HCT116 (cell line): ENCODE measurements at regions not wholly inside any gene's neighbourhood (a gene's known extent, or its start where the extent isn't known, plus 50 kb on each side); places are given as distances from the start of the nearest gene placed in this dataset.

Experiments
- ATAC-seq: fragments of 200-7000 bp; cut with Tn5 transposase; 2 replicates; pipeline ENCODE4 v1.9.1; 2020; ENCODE audit warnings: mild to moderate bottlenecking, moderate library complexity
- BruUV-seq: library from RNA; stranded (reverse); fragments of 400-500 nt; replicated peaks from 2 replicates; lab custom pipeline; 2021; lab: Mats Ljungman, UMichigan
- CTCF ChIA-PET: fragments of 300-600 bp; sonication (Branson Sonifier 250); formaldehyde crosslinking; loops from one replicate; lab custom pipeline; 2021; ENCODE audit warnings: antibody characterized with exemption; lab: Charles Lee
- POLR2A ChIA-PET: fragments of 300-600, 350-600 bp; sonication (Branson Sonifier 250); formaldehyde crosslinking; loops from one replicate; lab custom pipeline; 2021; ENCODE audit warnings: antibody characterized with exemption; lab: Charles Lee
- RAD21 ChIA-PET, 2 experiments: fragments of 300-600 bp; sonication (Branson Sonifier 250); formaldehyde crosslinking; loops; one replicate each; lab custom pipeline; 2023; ENCODE audit warnings: low total read pairs in 2 of 2; ENCODE audit not compliant: uncharacterized antibody in 2 of 2, unreplicated experiment in 2 of 2, low non-redundant PET in 1 of 2; lab: Charles Lee
- DNase-seq: peaks from one replicate; pipeline ENCODE4 v3.0.0-alpha.2; 2010; ENCODE audit warnings: low read depth, low spot score
- H2AFZ ChIP-seq: fragments of 200-600 bp; shearing (Covaris generic), sonication (generic); 2 replicates; pipeline ENCODE4 v1.6.1; 2017; ENCODE audit warnings: low read depth, mixed run types, mixed read lengths, antibody characterized with exemption, low read length; ENCODE audit not compliant: poor library complexity, severe bottlenecking
- H3K27ac ChIP-seq: 2 replicates; pipeline ENCODE4 v1.5.1; 2012; ENCODE audit warnings: low read depth, low read length
- H3K27me3 ChIP-seq: fragments of 200-600 bp; sonication (generic); 2 replicates; pipeline ENCODE4 v1.6.1; 2016; ENCODE audit warnings: mixed run types, low read length, mixed read lengths; ENCODE audit not compliant: insufficient read depth
- H3K36me3 ChIP-seq, 2 experiments: fragments of 200-500 bp in 1 of 2; fragments of 200-600 bp in 1 of 2; sonication (Bioruptor generic) in 1 of 2; sonication (generic) in 1 of 2; 2 replicates each; pipeline versions ENCODE4 v1.5.1 to v1.6.1; 2014 to 2016; ENCODE audit warnings: low read length in 2 of 2, inconsistent platforms in 1 of 2, mixed read lengths in 1 of 2, mixed run types in 1 of 2; ENCODE audit not compliant: insufficient read depth in 2 of 2, control insufficient read depth in 1 of 2
- H3K4me1 ChIP-seq, 2 experiments: fragments of 200-600 bp in 1 of 2; sonication (generic) in 1 of 2; 2 replicates each; pipeline versions ENCODE4 v1.5.1 to v1.6.1; 2012 to 2017; ENCODE audit warnings: low read length in 2 of 2, inconsistent platforms in 1 of 2, mild to moderate bottlenecking in 1 of 2, mixed read lengths in 1 of 2, mixed run types in 1 of 2, moderate library complexity in 1 of 2; ENCODE audit not compliant: insufficient read depth in 2 of 2, control insufficient read depth in 1 of 2
- H3K4me2 ChIP-seq: fragments of 200-600 bp; sonication (generic); 2 replicates; pipeline ENCODE4 v1.6.1; 2017; ENCODE audit warnings: mixed run types, low read length, mixed read lengths
- H3K4me3 ChIP-seq, 2 experiments: fragments of 200-600 bp in 1 of 2; sonication (generic) in 1 of 2; replicated peaks in 1 of 2; 2 replicates each; pipeline ENCODE4 v1.5.1; 2011 to 2016; ENCODE audit warnings: low read length in 2 of 2, control low read depth in 1 of 2, low read depth in 1 of 2, mild to moderate bottlenecking in 1 of 2, mixed read lengths in 1 of 2, mixed run types in 1 of 2
- H3K79me2 ChIP-seq: fragments of 200-600 bp; sonication (generic); 2 replicates; pipeline ENCODE4 v1.6.1; 2017; ENCODE audit warnings: mild to moderate bottlenecking, mixed run types, low read length, moderate library complexity, mixed read lengths; ENCODE audit not compliant: insufficient read depth
- H3K9ac ChIP-seq: fragments of 200-600 bp; sonication (generic); 2 replicates; pipeline ENCODE4 v1.6.1; 2016; ENCODE audit warnings: low read length, mixed read lengths
- H3K9me2 ChIP-seq: fragments of 200-600 bp; sonication (generic), shearing (Covaris generic); 2 replicates; pipeline ENCODE4 v1.6.1; 2017; ENCODE audit warnings: mixed run types, mild to moderate bottlenecking, moderate library complexity; ENCODE audit not compliant: insufficient read depth
- H3K9me3 ChIP-seq, 2 experiments: fragments of 200-500 bp in 1 of 2; fragments of 200-600 bp in 1 of 2; sonication (Bioruptor generic) in 1 of 2; sonication (generic) in 1 of 2; 2 replicates each; pipeline ENCODE4 v1.6.1; 2014 to 2017; ENCODE audit warnings: low read length in 2 of 2, mixed read lengths in 2 of 2, inconsistent platforms in 1 of 2, low read depth in 1 of 2, mild to moderate bottlenecking in 1 of 2, mixed run types in 1 of 2, moderate library complexity in 1 of 2; ENCODE audit not compliant: control insufficient read depth in 1 of 2, insufficient read depth in 1 of 2
- H4K20me1 ChIP-seq: fragments of 200-600 bp; sonication (generic), shearing (Covaris generic); 2 replicates; pipeline ENCODE4 v1.6.1; 2017; ENCODE audit warnings: mixed run types, mild to moderate bottlenecking, moderate library complexity; ENCODE audit not compliant: insufficient read depth
- ATF3 ChIP-seq: IDR thresholded peaks from 2 replicates; pipeline ENCODE4 v1.6.1; 2012
- CBX3 ChIP-seq: IDR thresholded peaks from 2 replicates; pipeline ENCODE4 v1.6.1; 2012; ENCODE audit warnings: low read depth
- CTCF ChIP-seq, 3 experiments: fragments of 200-600 bp in 1 of 3; sonication (generic) in 1 of 3; IDR thresholded peaks in 2 of 3; conservative IDR thresholded peaks in 1 of 3; 2 replicates each; pipeline ENCODE4 v1.5.1; 2012 to 2017; ENCODE audit warnings: low read depth in 2 of 3, low read length in 2 of 3, antibody characterized with exemption in 1 of 3, borderline replicate concordance in 1 of 3, control low read depth in 1 of 3, mild to moderate bottlenecking in 1 of 3, mixed read lengths in 1 of 3, mixed run types in 1 of 3, moderate library complexity in 1 of 3; ENCODE audit not compliant: insufficient read depth in 1 of 3
- RAD21 ChIP-seq: IDR thresholded peaks from 2 replicates; pipeline ENCODE4 v1.6.1; 2012; ENCODE audit warnings: low read depth, mild to moderate bottlenecking
- ZNF274 ChIP-seq: fragments of 200-500 bp; sonication (Bioruptor generic); IDR thresholded peaks from 2 replicates; pipeline ENCODE4 v1.6.1; 2014; ENCODE audit warnings: mild to moderate bottlenecking, low read depth, low read length, inconsistent platforms
- intact Hi-C: fragments of 100-400 bp; cut with micrococcal nuclease; formaldehyde crosslinking; loops from 2 replicates; pipeline ENCODE4 v1.10.0; 2022

GRCh38 chr1:96236156-96236739, 485.3 kb upstream of the PTBP2 start:
- H3K4me1 ChIP-seq = peaks cover 12 to 13% of the 10 kb centered on the region in 2 experiments; a peak in 3 of 4 replicates
- no peaks in the 10 kb centered on the region for H3K9me2 ChIP-seq
- no peaks in the 10 kb centered on the region for H3K36me3 ChIP-seq
- TF ChIP-seq CTCF (IDR thresholded peaks at IDR 0.05 in 2 of 3, conservative IDR thresholded peaks at IDR 0.05 in 1 of 3; ENCODE audit: borderline replicate concordance in 1 of 3, insufficient read depth in 1 of 3, low read depth in 2 of 3, low read length in 2 of 3) = peak; percentile 41 to 63 (median 52); a peak in 5 of 6 replicates
- TF ChIP-seq RAD21 = peak; percentile 75
- no peak for TF ChIP-seq ATF3
- TF ChIP-seq, all 23 proteins: peak for 2
- DNase-seq = peak; percentile 43
- H3K4me3 ChIP-seq = no peak overlapping the region
- no peak overlapping the region for H3K4me2 ChIP-seq
- no TSS peak for BruUV-seq
- H3K27me3 ChIP-seq = no peaks in the 10 kb centered on the region
- H3K9ac ChIP-seq = no peak overlapping the region
- intact Hi-C loops = loop anchor here (2.0 to 10.0 kb wide), 2 partner anchors 609 to 1819 kb away; no protein-coding TSS in a partner anchor
- CTCF ChIA-PET = interaction anchor here (0.9 to 1.3 kb wide), 7 partner anchors 8 to 814 kb away, joined by 3 to 5 read pairs (median 4); no protein-coding TSS in a partner anchor
- ATAC-seq = peak; percentile 59; the same call in 1 of the 2 replicates
- no peak overlapping the region for H3K27ac ChIP-seq
- no peaks in the 10 kb centered on the region for H3K79me2 ChIP-seq
- no peaks in the 10 kb centered on the region for H4K20me1 ChIP-seq
- POLR2A ChIA-PET = no interaction called here
- RAD21 ChIA-PET = no interaction called here
- H3K9me3 ChIP-seq = no peaks in the 10 kb centered on the region
- no peak overlapping the region for H2AFZ ChIP-seq

GRCh38 chr1:96238426-96238825, 483.2 kb upstream of the PTBP2 start:
- Histone ChIP-seq H3K4me3 (no peak overlapping the region), H3K27me3 (no peaks in the 10 kb centered on the region), H3K9me2 (no peaks in the 10 kb centered on the region), H3K79me2 (no peaks in the 10 kb centered on the region), H2AFZ (no peak overlapping the region), H3K4me2 (no peak overlapping the region), H3K4me1 (peaks cover 11 to 12% of the 10 kb centered on the region in 2 experiments; a peak in 3 of 4 replicates), H3K27ac (no peak overlapping the region), H3K9ac (no peak overlapping the region), H3K9me3 (no peaks in the 10 kb centered on the region), H4K20me1 (no peaks in the 10 kb centered on the region), H3K36me3 (no peaks in the 10 kb centered on the region)
- TF ChIP-seq ATF3 (no peak), CBX3 (no peak), ZNF274 (no peak)
- no TSS peak for BruUV-seq
- POLR2A ChIA-PET = no interaction called here
- CTCF ChIA-PET = no interaction called here
- DNase-seq (no peak), ATAC-seq (no peak)
- intact Hi-C loops = loop anchor here (10.0 kb wide), 1 partner anchor 1816 kb away; no protein-coding TSS in a partner anchor
- RAD21 ChIA-PET = no interaction called here
